Tibial nerve (tissue), 4 donors: ENCODE measurements at regions not wholly inside any gene's neighbourhood (a gene's known extent, or its start where the extent isn't known, plus 50 kb on each side); places are given as distances from the start of the nearest gene placed in this dataset.

Experiments used
- CTCF ChIP-seq, 5 experiments: fragments of 200-600 bp in 3 of 5; fragments of 450-650 bp in 2 of 5; sonication (generic) in 3 of 5; IDR thresholded peaks; one replicate each; pipeline ENCODE4 v1.5.1; 2016 to 2019; ENCODE audit warnings: antibody characterized with exemption in 5 of 5, mild to moderate bottlenecking in 3 of 5, moderate library complexity in 2 of 5
- EP300 ChIP-seq, 2 donors: sonication (generic); formaldehyde crosslinking; IDR thresholded peaks; one replicate each; pipeline ENCODE4 v1.6.1; 2017; ENCODE audit warnings: antibody characterized with exemption in 2 of 2, mild to moderate bottlenecking in 1 of 2
- POLR2A ChIP-seq, 2 donors: fragments of 450-650 bp; IDR thresholded peaks; one replicate each; pipeline ENCODE4 v1.6.1; 2017; ENCODE audit warnings: antibody characterized with exemption in 2 of 2, mild to moderate bottlenecking in 2 of 2, moderate library complexity in 2 of 2

GRCh38 chr19:23531231-23531790, 136.0 kb upstream of the ZNF91 start:
- TF ChIP-seq CTCF (IDR thresholded peaks at IDR 0.05) = no peak
- TF ChIP-seq EP300 (IDR thresholded peaks at IDR 0.05) = no peak
- no peak for TF ChIP-seq POLR2A (IDR thresholded peaks at IDR 0.05)
